ENCODE measurements at regions not wholly inside any gene's neighbourhood (a gene's known extent, or its start where the extent isn't known, plus 50 kb on each side); places are given as distances from the start of the nearest gene placed in this dataset.

DNA sequence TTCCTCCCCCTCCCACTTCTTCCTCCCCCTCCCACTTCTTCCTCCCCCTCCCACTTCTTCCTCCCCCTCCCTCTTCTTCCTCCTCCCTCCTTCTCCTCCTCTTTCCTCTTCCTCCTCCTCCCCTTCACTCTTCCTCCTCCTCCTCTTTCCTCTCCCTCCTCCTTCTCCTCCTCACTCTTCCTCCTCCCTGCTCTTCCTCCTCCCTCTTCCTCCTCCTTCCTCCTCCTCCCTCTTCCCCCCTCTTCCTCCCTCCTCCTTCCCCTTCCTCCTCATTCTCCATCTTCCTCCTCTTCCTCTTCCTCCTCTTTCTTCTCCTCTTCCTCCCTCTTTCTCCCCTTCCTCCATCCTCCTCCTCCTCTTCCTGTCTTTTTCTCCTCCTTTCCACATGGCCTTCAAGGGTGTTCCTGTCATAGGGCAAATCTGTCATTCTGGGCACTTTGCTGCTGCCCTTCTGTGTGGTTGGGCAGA is 111.4 kb downstream of the PHETA1 start:
- TF ChIP-seq EZH2 (optimal IDR thresholded peaks at IDR 0.05; ENCODE audit: low read depth, low read length), result no peak
- TF ChIP-seq, protein P1, sequence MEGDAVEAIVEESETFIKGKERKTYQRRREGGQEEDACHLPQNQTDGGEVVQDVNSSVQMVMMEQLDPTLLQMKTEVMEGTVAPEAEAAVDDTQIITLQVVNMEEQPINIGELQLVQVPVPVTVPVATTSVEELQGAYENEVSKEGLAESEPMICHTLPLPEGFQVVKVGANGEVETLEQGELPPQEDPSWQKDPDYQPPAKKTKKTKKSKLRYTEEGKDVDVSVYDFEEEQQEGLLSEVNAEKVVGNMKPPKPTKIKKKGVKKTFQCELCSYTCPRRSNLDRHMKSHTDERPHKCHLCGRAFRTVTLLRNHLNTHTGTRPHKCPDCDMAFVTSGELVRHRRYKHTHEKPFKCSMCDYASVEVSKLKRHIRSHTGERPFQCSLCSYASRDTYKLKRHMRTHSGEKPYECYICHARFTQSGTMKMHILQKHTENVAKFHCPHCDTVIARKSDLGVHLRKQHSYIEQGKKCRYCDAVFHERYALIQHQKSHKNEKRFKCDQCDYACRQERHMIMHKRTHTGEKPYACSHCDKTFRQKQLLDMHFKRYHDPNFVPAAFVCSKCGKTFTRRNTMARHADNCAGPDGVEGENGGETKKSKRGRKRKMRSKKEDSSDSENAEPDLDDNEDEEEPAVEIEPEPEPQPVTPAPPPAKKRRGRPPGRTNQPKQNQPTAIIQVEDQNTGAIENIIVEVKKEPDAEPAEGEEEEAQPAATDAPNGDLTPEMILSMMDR (IDR thresholded peaks at IDR 0.05; ENCODE audit: low read length), result no peak
- TF ChIP-seq EZH2phosphoT487 (IDR thresholded peaks at IDR 0.05; ENCODE audit: low read length), result no peak
- Histone ChIP-seq H3F3A (ENCODE audit: insufficient read depth, low read length) (no peaks in the 10 kb centered on the region), H3K4me3 (ENCODE audit: low read length) (no peak overlapping the region), H3K27ac (ENCODE audit: low read length) (no peak overlapping the region), H3K9me2 (replicated peaks; ENCODE audit: insufficient read depth, low read length) (no peaks in the 10 kb centered on the region), H3K9ac (ENCODE audit: low read length) (no peak overlapping the region), H3K27me3 (replicated peaks; ENCODE audit: insufficient read depth, low read length) (no peaks in the 10 kb centered on the region; the same call in 1 of the 2 replicates), H2AFZ (ENCODE audit: low read length) (no peak overlapping the region), H4K20me1 (ENCODE audit: insufficient read depth, low read length) (no peaks in the 10 kb centered on the region), H3K9me3 (replicated peaks; ENCODE audit: insufficient read depth, low read length) (no peaks in the 10 kb centered on the region), H3K4me1 (ENCODE audit: low read length) (no peaks in the 10 kb centered on the region), H3K4me2 (ENCODE audit: low read depth, low read length) (no peak overlapping the region), H3K79me2 (ENCODE audit: low read length) (no peaks in the 10 kb centered on the region), H3K36me3 (replicated peaks; ENCODE audit: insufficient read depth, low read length) (no peaks in the 10 kb centered on the region)
- DNase-seq, result no peak

DNA sequence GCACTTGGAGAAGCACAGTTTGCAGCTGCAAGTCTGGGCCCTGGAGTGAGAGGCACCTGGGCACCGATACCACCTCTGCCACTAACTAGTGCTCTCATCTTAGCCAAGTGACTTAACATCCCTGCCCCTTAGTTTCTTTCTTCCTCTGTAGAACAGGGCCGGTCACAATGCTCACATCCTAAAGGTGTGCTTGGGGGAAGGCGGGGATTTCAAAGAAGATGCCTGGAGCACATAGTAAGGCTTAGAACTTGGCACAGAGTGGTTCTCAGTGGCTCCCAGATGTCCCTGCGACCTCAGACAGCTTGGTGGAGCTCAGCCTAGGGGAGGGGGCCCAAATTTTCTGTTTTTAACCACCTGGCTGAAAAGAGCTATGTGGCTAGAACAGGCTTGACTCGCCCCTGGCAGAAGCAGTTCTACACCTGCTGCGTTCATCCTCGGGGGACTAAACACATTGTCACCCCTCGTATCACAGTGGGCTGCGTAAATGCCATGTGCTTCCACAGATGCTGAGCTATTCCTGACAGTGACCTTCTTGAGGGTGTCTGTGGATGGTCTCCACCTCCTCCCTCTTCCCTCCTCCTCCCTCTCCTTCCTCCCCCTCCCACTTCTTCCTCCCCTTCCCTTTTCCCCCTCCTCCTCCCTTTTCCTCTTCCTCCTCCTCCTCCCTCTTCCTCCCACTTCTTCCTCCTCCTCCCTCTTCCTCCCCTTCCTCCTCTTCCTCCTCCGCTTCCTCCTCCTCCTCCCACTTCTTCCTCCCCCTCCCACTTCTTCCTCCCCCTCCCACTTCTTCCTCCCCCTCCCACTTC is 112.1 kb downstream of the PHETA1 start:
- no peaks in the 10 kb centered on the region; the same call in 1 of the 2 replicates for H3K27me3 ChIP-seq (replicated peaks; ENCODE audit: insufficient read depth, low read length)
- no peaks in the 10 kb centered on the region for H3K4me1 ChIP-seq (ENCODE audit: low read length)
- H3F3A ChIP-seq (ENCODE audit: insufficient read depth, low read length), result no peaks in the 10 kb centered on the region
- no peak overlapping the region for H3K27ac ChIP-seq (ENCODE audit: low read length)
- H3K9me2 ChIP-seq (replicated peaks; ENCODE audit: insufficient read depth, low read length), result no peaks in the 10 kb centered on the region
- H3K9me3 ChIP-seq (replicated peaks; ENCODE audit: insufficient read depth, low read length), result no peaks in the 10 kb centered on the region
- no peaks in the 10 kb centered on the region for H3K36me3 ChIP-seq (replicated peaks; ENCODE audit: insufficient read depth, low read length)
- H3K9ac ChIP-seq (ENCODE audit: low read length), result no peak overlapping the region
- no peak overlapping the region for H2AFZ ChIP-seq (ENCODE audit: low read length)
- no peaks in the 10 kb centered on the region for H4K20me1 ChIP-seq (ENCODE audit: insufficient read depth, low read length)
- TF ChIP-seq EZH2 (optimal IDR thresholded peaks at IDR 0.05; ENCODE audit: low read depth, low read length), result no peak
- TF ChIP-seq EZH2phosphoT487 (IDR thresholded peaks at IDR 0.05; ENCODE audit: low read length), result no peak
- TF ChIP-seq, protein P1 (IDR thresholded peaks at IDR 0.05; ENCODE audit: low read length), result no peak
- no peak overlapping the region for H3K4me2 ChIP-seq (ENCODE audit: low read depth, low read length)
- H3K4me3 ChIP-seq (ENCODE audit: low read length), result no peak overlapping the region
- DNase-seq, result no peak
- no peaks in the 10 kb centered on the region for H3K79me2 ChIP-seq (ENCODE audit: low read length)

DNA sequence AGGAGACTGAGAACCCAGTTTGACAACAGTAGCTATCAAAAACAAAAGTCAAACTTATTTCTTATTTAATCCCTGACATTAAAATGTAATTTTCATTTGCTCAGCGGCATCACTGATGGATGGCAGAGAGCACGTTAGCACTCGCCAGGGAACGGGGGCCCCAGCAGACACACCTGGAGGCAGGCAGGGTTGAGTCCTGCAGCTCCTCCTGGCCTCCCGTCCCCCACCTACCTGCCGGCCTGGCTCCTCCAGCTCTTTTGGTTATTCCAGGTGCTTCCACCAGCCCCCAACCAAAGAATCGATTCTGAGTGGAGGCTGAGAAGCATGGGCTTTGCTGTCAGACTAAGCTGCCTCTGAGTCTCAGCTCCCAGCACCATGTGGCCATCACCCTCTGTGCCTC is 113.6 kb downstream of the PHETA1 start:
- Histone ChIP-seq H2AFZ (ENCODE audit: low read length) (no peak overlapping the region), H3K36me3 (replicated peaks; ENCODE audit: insufficient read depth, low read length) (no peaks in the 10 kb centered on the region), H3K79me2 (ENCODE audit: low read length) (no peaks in the 10 kb centered on the region), H4K20me1 (ENCODE audit: insufficient read depth, low read length) (no peaks in the 10 kb centered on the region), H3F3A (ENCODE audit: insufficient read depth, low read length) (no peaks in the 10 kb centered on the region), H3K4me2 (ENCODE audit: low read depth, low read length) (no peak overlapping the region), H3K9me3 (replicated peaks; ENCODE audit: insufficient read depth, low read length) (no peaks in the 10 kb centered on the region), H3K4me1 (ENCODE audit: low read length) (no peaks in the 10 kb centered on the region), H3K4me3 (ENCODE audit: low read length) (no peak overlapping the region), H3K9me2 (replicated peaks; ENCODE audit: insufficient read depth, low read length) (no peaks in the 10 kb centered on the region), H3K27me3 (replicated peaks; ENCODE audit: insufficient read depth, low read length) (peaks cover 7% of the 10 kb centered on the region; the same call in 1 of the 2 replicates), H3K27ac (ENCODE audit: low read length) (no peak overlapping the region), H3K9ac (ENCODE audit: low read length) (no peak overlapping the region)
- DNase-seq, result no peak
- TF ChIP-seq EZH2 (optimal IDR thresholded peaks at IDR 0.05; ENCODE audit: low read depth, low read length) (no peak), EZH2phosphoT487 (IDR thresholded peaks at IDR 0.05; ENCODE audit: low read length) (no peak)
- TF ChIP-seq, protein P1 (IDR thresholded peaks at IDR 0.05; ENCODE audit: low read length), result no peak

All from MM.1S (cell line).